ENCODE measurements at regions not wholly inside any gene's neighbourhood (a gene's known extent, or its start where the extent isn't known, plus 50 kb on each side); places are given as distances from the start of the nearest gene placed in this dataset.

DNA sequence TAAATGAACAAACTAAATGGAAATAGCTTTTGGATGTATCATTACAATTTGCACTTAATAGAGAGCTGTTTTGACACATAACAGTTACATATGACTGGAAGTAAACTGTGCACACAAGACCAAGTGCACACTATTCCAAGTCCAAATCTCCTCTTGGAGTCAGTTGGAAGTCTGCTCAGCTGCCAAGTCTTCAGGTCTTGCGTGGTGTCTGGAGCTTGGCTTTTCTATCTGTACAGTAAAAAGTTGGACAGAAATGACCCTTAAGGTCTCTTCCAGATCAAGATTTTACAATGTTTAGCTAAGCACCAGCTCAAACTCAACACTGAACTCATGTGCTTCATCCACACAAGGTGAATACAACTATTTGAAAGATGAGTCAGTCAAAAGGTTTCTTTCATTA, 456.9 kb downstream of the RASEF start:
- Mint-ChIP-seq H3K27ac (no peak overlapping the region), H3K4me1 (peaks cover 40% of the 10 kb centered on the region), H3K9me3 (no peaks in the 10 kb centered on the region), H3K27me3 (ENCODE audit: low read depth) (no peaks in the 10 kb centered on the region), H3K4me3 (no peak overlapping the region), H3K36me3 (no peaks in the 10 kb centered on the region)
- TF ChIP-seq CTCF (IDR thresholded peaks at IDR 0.05; ENCODE audit: unreplicated experiment) = no peak
- no peak for DNase-seq (ENCODE audit: low spot score in 2 of 2, unreplicated experiment in 2 of 2)

- Mint-ChIP-seq H3K27ac (no peak overlapping the region), H3K36me3 (no peaks in the 10 kb centered on the region), H3K27me3 (ENCODE audit: low read depth) (no peaks in the 10 kb centered on the region), H3K4me3 (no peak overlapping the region), H3K9me3 (no peaks in the 10 kb centered on the region), H3K4me1 (peaks cover 35% of the 10 kb centered on the region)
- DNase-seq (ENCODE audit: low spot score in 2 of 2, unreplicated experiment in 2 of 2) = peak in 1 of 2 experiments; percentile 44
- no peak for TF ChIP-seq CTCF (IDR thresholded peaks at IDR 0.05; ENCODE audit: unreplicated experiment)
Measured at GRCh38 chr9:82606492-82607382, 456.2 kb downstream of the RASEF start.

DNA sequence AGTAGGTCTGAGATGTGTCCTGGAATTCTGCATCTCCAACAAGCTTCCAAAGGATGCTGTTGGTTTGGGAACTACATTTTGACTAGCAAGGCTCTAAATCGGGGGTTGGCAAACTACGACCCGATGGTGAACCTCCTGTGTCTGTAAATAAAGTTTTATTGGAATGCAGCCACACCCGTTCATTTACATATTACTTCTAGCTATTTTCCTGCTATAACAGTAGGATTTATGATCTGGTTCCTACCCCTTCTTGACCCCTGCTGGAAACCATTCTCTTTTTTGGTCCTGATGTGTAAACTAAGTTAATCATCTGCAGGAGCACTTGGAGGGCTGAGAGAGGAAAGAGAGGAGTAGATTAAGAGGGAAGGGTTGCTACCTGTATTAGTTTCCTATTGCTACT, 454.5 kb downstream of the RASEF start:
- Mint-ChIP-seq H3K27me3 (ENCODE audit: low read depth) (no peaks in the 10 kb centered on the region), H3K4me1 (peaks cover 45% of the 10 kb centered on the region), H3K36me3 (no peaks in the 10 kb centered on the region), H3K4me3 (no peak overlapping the region), H3K27ac (no peak overlapping the region), H3K9me3 (no peaks in the 10 kb centered on the region)
- no peak for DNase-seq (ENCODE audit: low spot score in 2 of 2, unreplicated experiment in 2 of 2)
- no peak for TF ChIP-seq CTCF (IDR thresholded peaks at IDR 0.05; ENCODE audit: unreplicated experiment)

DNA sequence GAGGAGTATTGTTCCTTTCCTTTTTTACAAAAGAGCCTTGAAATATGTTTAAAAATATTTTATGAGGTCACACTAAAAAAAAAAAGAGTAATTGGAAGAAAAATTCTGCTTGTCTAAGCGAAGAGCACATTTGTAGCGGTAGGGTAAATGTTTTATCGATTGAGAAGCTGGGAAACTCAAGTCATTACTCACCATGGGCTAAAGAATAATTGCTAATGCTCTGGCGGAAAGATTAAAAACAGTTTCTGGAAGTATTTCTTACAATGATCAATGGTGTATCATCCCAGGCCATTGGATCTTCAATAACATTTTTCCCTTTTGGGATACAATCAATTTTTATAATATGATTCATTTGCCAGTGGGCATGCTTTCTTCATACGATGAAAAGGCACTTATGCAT, 450.0 kb downstream of the RASEF start:
- TF ChIP-seq CTCF (IDR thresholded peaks at IDR 0.05; ENCODE audit: unreplicated experiment) = no peak
- Mint-ChIP-seq H3K36me3 (no peaks in the 10 kb centered on the region), H3K27ac (peak overlapping the region; percentile 68), H3K9me3 (no peaks in the 10 kb centered on the region), H3K4me3 (no peak overlapping the region), H3K27me3 (ENCODE audit: low read depth) (no peaks in the 10 kb centered on the region), H3K4me1 (peaks cover 29% of the 10 kb centered on the region)
- no peak for DNase-seq (ENCODE audit: low spot score in 2 of 2, unreplicated experiment in 2 of 2)

DNA sequence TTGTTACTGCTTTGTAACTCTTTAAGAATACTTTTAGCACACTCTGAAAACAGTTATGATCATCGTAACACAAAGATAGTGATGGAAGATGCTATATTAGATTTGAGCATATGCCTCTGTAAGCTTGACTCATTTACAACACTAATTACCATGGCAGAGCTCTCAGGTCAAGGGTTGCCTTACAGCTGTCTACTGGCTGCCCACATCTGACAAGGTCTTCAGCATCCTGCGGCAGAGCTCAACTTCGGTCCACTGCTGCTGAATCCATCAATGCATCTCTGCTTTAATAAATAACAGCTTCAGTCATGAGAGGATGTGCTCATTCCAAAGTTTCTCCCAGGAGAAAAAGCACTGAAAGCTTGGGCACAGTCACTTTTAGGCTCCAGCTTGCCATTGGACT, 449.4 kb downstream of the RASEF start:
- no peaks in the 10 kb centered on the region for H3K27me3 Mint-ChIP-seq (ENCODE audit: low read depth)
- no peaks in the 10 kb centered on the region for H3K9me3 Mint-ChIP-seq
- H3K4me1 Mint-ChIP-seq = peaks cover 29% of the 10 kb centered on the region
- no peaks in the 10 kb centered on the region for H3K36me3 Mint-ChIP-seq
- DNase-seq (ENCODE audit: low spot score in 2 of 2, unreplicated experiment in 2 of 2) = no peak
- H3K27ac Mint-ChIP-seq = no peak overlapping the region
- H3K4me3 Mint-ChIP-seq = no peak overlapping the region
- TF ChIP-seq CTCF (IDR thresholded peaks at IDR 0.05; ENCODE audit: unreplicated experiment) = no peak

Data from mesothelial cell of epicardium (in vitro differentiated cells).